NCI-H2227 treated with DMSO at 0.1 percent for 48 hours (cell line): ENCODE measurements at regions not wholly inside any gene's neighbourhood (a gene's known extent, or its start where the extent isn't known, plus 50 kb on each side); places are given as distances from the start of the nearest gene placed in this dataset.
"Not testable (repeated sequence)": the region's sequence is repeated elsewhere in the genome, so short reads cannot be mapped to it uniquely, and the experiment has no call there.

ENCODE experiments used
- DNase-seq: peaks from one replicate; lab custom pipeline; 2025; lab: John Stamatoyannopoulos, UW

DNA sequence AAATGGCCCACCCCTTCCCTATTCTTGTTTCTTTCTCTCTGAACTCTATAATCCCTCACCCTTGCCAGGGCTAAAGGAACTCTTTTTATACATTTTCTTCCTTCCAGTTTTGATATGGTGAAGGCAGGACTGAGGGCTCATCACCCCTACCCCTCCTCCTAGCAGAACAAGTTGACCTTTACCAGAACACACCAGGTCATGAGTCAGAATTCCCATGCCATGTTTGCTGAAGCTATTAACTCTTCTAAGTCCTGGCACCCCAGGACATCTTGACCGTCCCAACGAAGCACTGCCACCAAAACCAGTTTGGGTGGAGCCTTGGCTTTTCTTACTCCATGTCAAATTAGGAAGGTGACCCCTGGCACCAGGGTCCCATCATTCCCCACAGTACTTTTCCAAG is 57.5 kb upstream of the DYNLT3 start:
- DNase-seq: no peak

DNA sequence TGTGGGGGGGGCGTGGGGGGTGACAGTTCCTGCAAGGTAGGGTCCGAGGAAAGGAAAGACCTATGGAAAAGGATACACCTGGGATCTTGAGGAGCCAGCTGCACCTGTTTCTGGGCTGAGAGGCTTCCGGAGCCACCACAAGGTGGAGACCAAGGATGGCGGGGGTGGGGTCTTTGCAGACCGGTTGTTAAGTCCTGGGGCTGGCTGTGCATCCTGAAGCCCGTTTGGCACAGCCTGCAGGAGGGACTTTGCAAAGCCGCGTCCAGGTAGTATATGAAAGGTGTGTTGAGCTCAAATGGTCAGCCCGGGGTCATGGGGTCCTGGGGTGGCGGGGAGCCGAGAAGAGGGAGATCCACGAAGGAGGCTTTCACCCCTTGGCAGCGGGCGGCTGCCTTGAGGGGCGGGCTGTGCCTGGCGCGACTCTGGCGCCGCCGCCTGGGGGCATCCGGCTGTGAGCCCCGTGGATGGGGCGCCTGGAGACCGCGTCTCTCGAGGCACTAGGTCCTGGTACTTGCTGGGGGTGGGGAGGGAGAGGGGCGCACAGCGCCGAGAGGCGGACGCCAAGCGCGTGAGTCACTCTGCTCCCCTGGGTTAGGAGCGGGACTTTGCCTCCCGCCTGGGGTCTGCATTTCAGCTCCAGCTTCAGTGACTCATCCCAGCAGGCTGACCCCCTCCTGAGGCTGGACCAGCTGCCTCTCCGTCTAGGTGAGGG is 58.2 kb upstream of the DYNLT3 start:
- DNase-seq: peak; percentile 72

DNA sequence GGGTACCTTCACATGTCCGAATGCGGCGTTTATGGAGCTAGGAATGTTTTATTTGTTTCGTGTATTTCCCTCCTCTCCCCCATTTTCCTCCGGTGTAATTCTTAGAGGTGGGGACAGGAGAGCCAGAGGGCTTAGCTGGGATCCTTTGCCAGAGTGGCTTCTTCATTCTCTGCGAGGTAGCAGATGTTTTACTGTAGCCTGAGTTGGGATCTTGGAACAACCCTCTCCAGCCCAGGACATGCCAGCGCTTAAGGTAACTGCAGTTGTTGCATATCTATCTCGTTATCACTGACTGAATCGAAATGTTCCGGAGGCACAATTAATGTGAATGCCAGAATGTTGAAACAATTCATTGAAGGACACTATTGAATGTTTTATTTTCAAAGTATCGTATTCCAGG is 59.0 kb upstream of the DYNLT3 start:
- DNase-seq: no peak

DNA sequence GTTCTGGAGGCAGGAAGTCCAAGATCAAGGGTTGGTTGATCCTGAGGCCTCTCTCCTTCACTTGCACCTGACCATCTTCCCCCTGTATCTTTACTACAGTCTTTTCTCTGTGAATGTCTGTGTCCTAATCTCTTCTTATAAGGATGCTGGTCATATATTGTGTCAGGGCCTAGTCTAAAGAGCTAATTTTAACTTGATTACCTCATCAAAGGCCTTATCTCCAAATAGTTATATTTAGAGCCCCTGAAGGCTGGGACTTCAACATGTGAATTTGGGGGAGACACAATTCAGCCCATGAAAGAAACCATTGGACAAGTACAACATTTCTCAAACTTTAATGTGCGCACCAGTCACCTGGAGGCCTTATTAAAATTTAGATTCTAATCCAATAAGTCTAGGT is 62.8 kb upstream of the DYNLT3 start:
- DNase-seq: no peak

DNA sequence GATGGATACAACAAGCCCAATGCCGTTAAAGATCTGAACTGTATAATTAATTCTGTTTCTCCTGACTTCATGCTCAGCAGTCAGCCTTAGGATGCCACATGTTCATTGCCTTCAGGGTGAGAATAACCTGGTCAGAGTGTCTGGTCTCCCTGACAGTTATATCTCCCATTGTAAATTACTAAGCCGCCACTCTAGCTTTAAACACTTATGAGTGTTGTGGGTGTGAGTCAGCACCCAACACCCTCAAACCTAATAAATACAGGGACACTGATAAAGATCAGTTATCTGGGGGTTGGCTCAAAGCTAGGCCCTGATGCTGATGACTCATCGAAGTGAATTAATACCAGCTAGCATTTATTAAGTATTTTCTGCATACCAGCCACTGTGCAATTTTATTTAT is 64.9 kb upstream of the DYNLT3 start:
- no peak for DNase-seq

DNA sequence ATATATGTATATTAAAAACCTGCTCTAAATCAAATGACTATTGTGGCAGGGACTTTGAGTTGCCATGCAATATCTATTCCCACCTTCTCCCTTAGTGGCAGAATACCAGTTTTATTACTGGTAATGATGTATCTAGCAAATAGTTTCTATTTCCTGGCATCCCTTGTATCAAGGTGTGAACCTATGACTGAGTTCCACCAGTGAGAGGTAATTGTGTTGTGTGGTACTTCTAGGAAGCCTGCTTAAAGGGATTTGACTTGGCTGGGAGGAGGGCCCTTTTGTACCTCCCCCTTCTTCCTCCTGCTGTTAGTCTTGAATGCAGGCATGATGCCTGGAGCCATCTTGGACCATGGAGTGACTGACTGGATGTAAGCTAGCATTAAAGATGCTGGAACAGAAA is 65.4 kb upstream of the DYNLT3 start:
- DNase-seq: no peak

DNA sequence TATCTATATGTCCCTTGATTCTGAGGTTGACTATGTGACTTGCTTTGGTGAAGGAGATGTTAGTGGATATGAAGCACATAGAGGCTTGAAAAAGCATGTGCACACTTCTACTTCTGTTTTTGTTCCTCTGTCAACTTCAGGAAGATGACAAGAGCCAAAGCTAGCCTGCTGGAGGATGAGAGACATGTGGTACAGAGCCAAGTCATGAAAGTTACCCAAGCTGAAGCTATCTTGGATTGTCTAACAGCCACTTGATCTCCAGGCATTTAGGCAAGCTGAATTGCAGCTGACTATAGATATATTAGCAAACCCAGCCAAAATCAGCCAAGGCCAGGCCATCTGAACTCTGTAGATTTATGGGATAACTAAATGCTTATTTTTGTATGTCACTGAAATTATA is 70.8 kb upstream of the DYNLT3 start:
- DNase-seq: no peak

DNA sequence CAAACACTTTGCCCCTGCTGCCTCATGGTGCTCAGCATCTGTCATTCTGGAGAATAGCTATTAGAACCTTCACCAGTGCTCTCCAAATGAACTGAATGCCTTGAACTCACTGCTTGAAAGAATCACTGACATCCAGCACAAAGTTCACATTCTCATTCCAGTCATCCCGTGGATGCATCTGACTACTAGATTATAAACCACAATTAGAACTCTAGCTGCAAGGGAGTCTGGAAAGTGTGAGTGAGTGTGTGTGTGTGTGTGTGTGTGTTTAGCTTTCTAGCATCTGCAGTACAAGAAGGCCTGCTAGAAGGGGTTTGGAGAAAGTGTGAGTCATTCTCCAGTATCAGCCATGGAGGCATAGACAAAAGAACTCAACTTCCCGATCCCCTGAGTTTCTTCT is 71.3 kb upstream of the DYNLT3 start:
- DNase-seq: no peak

DNA sequence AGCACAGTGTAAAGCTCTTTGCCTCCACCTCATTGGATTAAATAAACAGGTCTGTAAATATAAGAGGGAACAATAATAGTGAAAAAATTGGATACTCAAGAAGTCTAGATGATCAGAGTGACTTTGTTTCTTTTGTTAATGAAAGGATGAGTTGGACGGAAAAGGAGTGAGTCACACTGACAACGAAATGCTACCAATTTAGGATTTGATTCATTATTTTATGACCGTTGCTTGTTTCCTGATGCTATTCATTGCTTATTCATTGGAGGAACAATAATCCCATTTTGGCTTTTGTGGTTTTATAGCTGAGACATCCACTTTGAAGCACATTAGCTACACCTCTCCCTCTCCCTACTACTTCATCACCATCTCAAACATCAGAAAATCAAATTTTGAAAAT is 74.4 kb upstream of the DYNLT3 start:
- no peak for DNase-seq

DNA sequence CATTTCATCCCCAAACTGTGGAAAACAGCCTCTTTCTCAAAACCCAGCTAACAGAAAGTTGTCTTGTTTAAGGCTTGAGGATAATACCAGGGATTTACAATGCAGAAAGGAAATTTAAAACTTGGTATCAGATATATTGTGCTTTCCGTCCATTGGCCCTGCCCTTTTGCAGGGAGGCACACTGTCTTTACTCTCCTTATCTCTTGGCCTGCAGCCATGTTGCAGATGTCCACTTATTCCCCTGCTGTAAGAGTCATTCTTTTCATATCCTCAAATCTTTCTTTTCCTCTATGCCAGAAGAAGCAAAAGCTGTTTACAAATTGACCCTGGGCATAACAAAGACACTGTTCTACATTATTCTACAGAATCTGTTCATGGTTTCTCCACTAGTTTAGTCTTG is 75.6 kb upstream of the DYNLT3 start:
- no peak for DNase-seq

DNA sequence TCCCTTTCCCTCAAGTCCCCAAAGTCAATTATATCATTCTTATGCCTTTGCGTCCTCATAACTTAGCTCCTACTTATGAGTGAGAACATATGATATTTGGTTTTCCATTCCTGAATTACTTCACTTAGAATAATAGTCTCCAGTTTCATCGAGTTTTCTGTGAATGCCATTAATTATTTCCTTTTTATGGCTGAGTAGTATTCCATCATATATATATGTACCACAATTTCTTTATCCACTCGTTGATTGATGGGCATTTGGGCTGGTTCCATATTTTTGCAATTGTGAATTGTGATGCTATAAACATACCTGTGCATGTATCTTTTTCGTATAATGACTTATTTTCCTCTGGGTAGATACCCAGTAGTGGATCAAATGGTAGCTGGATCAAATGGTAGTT is 78.4 kb upstream of the DYNLT3 start:
- DNase-seq: not testable (repeated sequence)

DNA sequence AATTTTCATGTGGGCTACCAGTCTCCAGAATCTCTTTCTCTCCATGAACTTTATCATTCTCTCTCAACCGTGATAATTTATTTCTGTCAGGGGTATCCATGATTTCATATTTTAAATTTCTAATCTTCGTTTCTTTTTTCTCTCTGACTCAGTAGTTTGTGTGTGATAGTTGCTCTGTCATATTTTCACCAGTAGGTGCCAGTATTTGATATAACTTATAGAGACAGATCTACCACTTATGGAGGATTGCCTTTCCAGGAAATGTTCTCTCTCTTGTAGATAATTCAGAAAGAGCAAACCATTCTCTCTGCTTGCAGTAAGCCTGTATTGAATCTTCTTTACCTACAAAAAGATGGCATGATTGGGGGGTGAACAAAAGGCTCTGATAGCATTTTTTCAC is 79.3 kb upstream of the DYNLT3 start:
- DNase-seq: peak; percentile 26

DNA sequence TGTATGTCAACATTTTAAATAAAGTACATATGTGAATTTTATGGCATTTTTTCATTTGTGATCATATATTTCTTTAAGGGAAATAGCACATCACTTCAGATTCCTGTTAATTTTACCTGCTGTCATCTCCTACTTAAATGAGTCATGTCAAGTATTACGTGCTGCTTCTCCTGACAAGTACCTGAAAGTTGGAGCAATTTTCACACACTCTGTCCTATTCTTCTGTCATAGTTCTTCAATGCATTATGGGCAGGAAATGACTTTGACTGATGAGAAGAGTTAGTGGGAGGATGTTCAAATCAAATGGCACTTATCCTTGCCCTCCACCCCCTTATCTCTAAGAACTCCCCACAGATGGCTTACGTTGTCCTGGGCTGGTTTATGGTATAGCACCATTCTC is 64.2 kb upstream of the SYTL5 start:
- DNase-seq: no peak

DNA sequence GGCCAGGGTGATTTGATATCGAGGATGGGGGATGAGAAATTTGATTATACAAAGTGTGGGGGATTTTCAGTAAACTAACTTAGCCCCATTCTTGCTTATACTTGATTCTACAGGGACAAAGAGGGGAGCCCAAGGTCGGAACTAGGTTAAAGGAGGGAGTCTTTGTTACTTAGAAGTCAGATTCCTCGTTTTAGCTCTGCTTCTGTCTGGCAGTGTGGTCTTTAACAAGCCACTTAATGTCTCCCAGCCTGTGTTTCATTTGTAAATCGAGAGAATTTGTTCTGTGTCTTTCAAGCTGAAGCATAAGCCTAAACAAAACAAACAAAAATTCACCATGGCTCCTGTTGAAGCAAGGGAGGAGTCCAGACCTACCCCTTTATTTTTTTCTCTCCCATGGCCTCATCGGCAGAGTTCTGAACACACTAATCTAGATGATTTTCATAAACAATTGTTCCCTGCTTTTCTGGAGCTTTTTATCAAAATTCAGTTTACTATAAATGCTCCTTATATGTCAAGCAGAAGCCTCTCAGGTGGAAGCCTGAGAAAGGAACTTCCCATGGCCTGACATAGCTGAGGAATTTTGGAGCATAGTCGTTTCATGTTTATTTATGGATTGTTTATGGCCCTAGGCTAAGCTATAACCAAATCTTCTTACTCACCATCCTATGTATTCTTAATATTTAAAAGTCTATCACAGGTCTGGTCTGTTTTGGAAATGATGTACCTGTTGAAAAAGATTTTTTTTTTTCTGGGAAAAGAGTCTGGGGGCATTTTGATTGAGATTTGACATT is 62.6 kb upstream of the SYTL5 start:
- no peak for DNase-seq

DNA sequence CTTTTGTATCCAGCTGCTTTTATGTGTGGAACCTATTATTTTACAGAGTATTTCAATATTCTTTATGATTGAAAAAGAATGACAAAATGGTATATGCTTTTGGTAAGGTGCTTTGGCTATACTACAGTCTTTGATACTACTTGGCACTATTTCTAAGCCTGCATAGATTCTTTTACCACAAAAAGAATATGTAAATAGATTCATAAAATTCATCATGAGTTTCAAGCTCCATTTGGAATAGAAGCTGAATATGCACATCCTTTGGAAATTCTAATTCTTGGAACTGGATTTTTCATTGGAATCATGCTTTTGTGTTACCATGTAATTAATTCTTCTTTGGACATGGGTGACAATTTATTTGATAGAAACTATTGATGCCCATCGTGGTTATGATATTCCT is 60.2 kb upstream of the SYTL5 start:
- no peak for DNase-seq

DNA sequence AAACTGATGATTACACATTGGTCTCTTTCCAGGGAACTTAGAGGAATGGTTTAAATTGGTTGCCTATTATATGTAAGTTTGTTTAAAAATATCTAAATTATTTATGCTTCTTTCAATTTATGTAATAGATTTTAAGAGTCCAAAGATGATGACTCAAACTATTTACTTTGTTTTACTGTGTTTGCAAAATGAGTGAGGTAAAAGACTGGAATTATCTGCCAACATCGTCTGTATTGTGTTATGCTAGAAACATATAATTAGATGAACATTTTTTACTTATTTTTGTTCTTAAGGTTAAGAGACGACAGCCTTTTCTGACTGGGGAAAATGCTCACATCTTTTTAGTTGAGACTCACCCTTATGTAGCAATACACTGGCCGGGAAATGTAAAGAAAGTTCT is 51.1 kb upstream of the SYTL5 start:
- peak; percentile 44 for DNase-seq

DNA sequence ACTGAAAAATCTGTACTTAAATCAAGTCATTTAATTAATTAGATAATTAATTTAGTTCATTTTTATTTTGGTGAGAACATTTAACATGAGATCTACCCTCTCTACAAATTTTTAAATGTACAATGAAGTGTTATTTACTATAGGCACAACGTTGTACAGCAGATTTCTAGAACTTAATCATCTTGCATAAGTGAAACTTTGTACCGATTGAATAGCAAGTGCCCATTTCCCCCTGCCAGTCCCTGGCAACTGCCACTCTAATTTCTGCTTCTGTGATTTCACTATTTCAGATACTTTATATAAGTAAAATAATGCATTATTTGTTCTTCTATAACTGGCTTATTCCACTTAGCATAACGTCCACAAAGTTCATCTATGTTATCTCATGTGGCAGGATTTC is 50.1 kb upstream of the SYTL5 start:
- no peak for DNase-seq
